Adrenal gland (tissue), 5 donors: ENCODE measurements at regions not wholly inside any gene's neighbourhood (a gene's known extent, or its start where the extent isn't known, plus 50 kb on each side); places are given as distances from the start of the nearest gene placed in this dataset.

Source experiments
- CTCF ChIP-seq, 6 experiments: fragments of 450-650 bp in 4 of 6; fragments of 200-600 bp in 2 of 6; sonication (generic) in 1 of 6; IDR thresholded peaks; 1 replicate in 5 of 6; 2 replicates in 1 of 6; pipeline versions ENCODE4 v1.5.1 to v1.8.0; 2016 to 2021; ENCODE audit warnings: antibody characterized with exemption in 6 of 6, mild to moderate bottlenecking in 2 of 6, moderate library complexity in 1 of 6
- POLR2A ChIP-seq, 2 donors: fragments of 450-650 bp; IDR thresholded peaks; one replicate each; pipeline ENCODE4 v1.6.1; 2017; ENCODE audit warnings: antibody characterized with exemption in 2 of 2, mild to moderate bottlenecking in 2 of 2, moderate library complexity in 1 of 2
- donor health status: DM: no; HTN: no; CAD: no.

GRCh38 chr6:164917211-164917610 is 392.2 kb downstream of the C6orf118 start:
- TF ChIP-seq POLR2A (IDR thresholded peaks at IDR 0.05) (no peak), CTCF (IDR thresholded peaks at IDR 0.05) (no peak)
